ENCODE measurements at regions not wholly inside any gene's neighbourhood (a gene's known extent, or its start where the extent isn't known, plus 50 kb on each side); places are given as distances from the start of the nearest gene placed in this dataset.

DNA sequence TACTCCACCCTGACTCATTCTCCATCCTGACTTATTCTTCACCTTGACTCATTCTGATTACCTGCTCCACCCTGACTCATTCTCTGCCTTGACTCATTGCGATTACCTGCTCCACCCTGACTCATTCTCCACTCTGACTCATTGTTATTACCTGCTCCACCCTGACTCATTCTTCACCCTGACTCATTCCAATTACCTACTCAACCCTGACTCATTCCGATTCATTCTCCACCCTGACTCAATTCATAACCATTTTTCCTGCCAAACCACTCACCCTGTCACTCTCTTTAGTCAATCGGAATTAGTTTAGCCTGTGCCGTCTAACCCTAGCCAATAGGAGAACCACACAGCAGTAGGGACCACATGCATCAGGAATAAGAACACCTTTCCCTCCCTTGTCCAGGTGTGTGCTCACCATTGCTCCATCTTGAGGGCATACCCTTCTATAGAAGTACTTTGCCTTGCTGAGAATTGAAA, 1227.4 kb upstream of the PCDH20 start:
- Histone ChIP-seq H3K36me3 (ENCODE audit: control insufficient read depth in 2 of 2, insufficient read depth in 2 of 2, low read length in 1 of 2) (no peaks in the 10 kb centered on the region), H3K4me3 (no peak overlapping the region), H2AFZ (ENCODE audit: control insufficient read depth, low read depth, low read length) (no peak overlapping the region), H3K27me3 (replicated peaks in 1 of 2; ENCODE audit: control insufficient read depth in 2 of 2, insufficient read depth in 2 of 2, low read length in 1 of 2) (no peaks in the 10 kb centered on the region), H3K9ac (ENCODE audit: control insufficient read depth, insufficient read depth, low read length) (no peak overlapping the region), H4K20me1 (ENCODE audit: control insufficient read depth, insufficient read depth) (no peaks in the 10 kb centered on the region), H3K79me2 (ENCODE audit: control insufficient read depth, insufficient read depth, low read length) (no peaks in the 10 kb centered on the region), H3K4me2 (ENCODE audit: control insufficient read depth, insufficient read depth) (peak overlapping the region; percentile 25; the same call in 1 of the 2 replicates), H3K4me1 (ENCODE audit: control insufficient read depth, insufficient read depth, low read length) (peaks cover 8% of the 10 kb centered on the region), H3K27ac (ENCODE audit: control insufficient read depth, insufficient read depth) (no peak overlapping the region), H3K9me3 (replicated peaks; ENCODE audit: control insufficient read depth, insufficient read depth, low read length) (0 out of 3 replicates have a peak, but pooled peaks cover 2% of the 10 kb centered on the region)
- ChIA-PET RAD21 (ENCODE audit: unreplicated experiment) (no interaction called here), POLR2A (no interaction called here), SMC1A (ENCODE audit: uncharacterized antibody, unreplicated experiment) (no interaction called here), CTCF (interaction anchor here (1.3 kb wide), 1 partner anchor 16 kb away, joined by 4 read pairs; no protein-coding TSS in a partner anchor)
- intact Hi-C loops (cut with micrococcal nuclease; ENCODE audit: unreplicated experiment) = no loop called here
- DNase-seq (ENCODE audit: low read depth, low spot score) = peak; percentile 24
- BruUV-seq (replicated peaks) = no TSS peak
- no peak for FAIRE-seq
- WGBS (ENCODE audit: insufficient coverage, insufficient replicate concordance, low lambda C conversion rate, missing lambda C conversion rate) = 30% methylated on average over 4 of the region's 4 CpGs
- in situ Hi-C loops (cut with MboI) = no loop called here
- peak; percentile 81 for ATAC-seq
- TF ChIP-seq RUNX3 (IDR thresholded peaks at IDR 0.05; ENCODE audit: low read length) (peak; percentile 74), FOXM1 (IDR thresholded peaks at IDR 0.05; ENCODE audit: low read depth, low read length) (peak; percentile 80; the same call in 1 of the 2 replicates), TARDBP (IDR thresholded peaks at IDR 0.05; ENCODE audit: borderline replicate concordance) (no peak), CBX3 (IDR thresholded peaks at IDR 0.05; ENCODE audit: borderline replicate concordance, low read depth) (no peak), ZBED1 (IDR thresholded peaks at IDR 0.05; ENCODE audit: borderline replicate concordance) (peak; percentile 32; the same call in 1 of the 2 replicates), JUND (IDR thresholded peaks at IDR 0.05; ENCODE audit: low read depth, low read length) (no peak), TAF1 (IDR thresholded peaks at IDR 0.05; ENCODE audit: borderline replicate concordance, low read depth, low read length) (no peak), ETV6 (conservative IDR thresholded peaks at IDR 0.05 in 1 of 2, IDR thresholded peaks at IDR 0.05 in 1 of 2; ENCODE audit: borderline replicate concordance in 1 of 2, low read depth in 1 of 2) (no peak), GATAD2B (conservative IDR thresholded peaks at IDR 0.05; ENCODE audit: low read depth) (no peak), EP300 (IDR thresholded peaks at IDR 0.05; ENCODE audit: borderline replicate concordance in 1 of 2, control insufficient read depth in 1 of 2, low read depth in 2 of 2, low read length in 2 of 2) (peak in 1 of 2 experiments; percentile 38; a peak in 2 of 4 replicates), PAX8 (IDR thresholded peaks at IDR 0.05) (no peak), ZNF217 (IDR thresholded peaks at IDR 0.05) (no peak), TCF7 (IDR thresholded peaks at IDR 0.05; ENCODE audit: borderline replicate concordance) (no peak), ZZZ3 (IDR thresholded peaks at IDR 0.05; ENCODE audit: control insufficient read depth, insufficient read length, low read depth) (no peak), MXI1 (IDR thresholded peaks at IDR 0.05; ENCODE audit: low read depth, low read length) (no peak), KDM1A (IDR thresholded peaks at IDR 0.05; ENCODE audit: borderline replicate concordance) (no peak), NR2C2 (IDR thresholded peaks at IDR 0.05; ENCODE audit: borderline replicate concordance, control insufficient read depth, insufficient read length, low read depth) (no peak), SUZ12 (IDR thresholded peaks at IDR 0.05; ENCODE audit: unreplicated experiment) (no peak), SMAD5 (IDR thresholded peaks at IDR 0.05; ENCODE audit: low read depth) (no peak), ZSCAN29 (IDR thresholded peaks at IDR 0.05) (no peak)
- TF ChIP-seq, protein P1, sequence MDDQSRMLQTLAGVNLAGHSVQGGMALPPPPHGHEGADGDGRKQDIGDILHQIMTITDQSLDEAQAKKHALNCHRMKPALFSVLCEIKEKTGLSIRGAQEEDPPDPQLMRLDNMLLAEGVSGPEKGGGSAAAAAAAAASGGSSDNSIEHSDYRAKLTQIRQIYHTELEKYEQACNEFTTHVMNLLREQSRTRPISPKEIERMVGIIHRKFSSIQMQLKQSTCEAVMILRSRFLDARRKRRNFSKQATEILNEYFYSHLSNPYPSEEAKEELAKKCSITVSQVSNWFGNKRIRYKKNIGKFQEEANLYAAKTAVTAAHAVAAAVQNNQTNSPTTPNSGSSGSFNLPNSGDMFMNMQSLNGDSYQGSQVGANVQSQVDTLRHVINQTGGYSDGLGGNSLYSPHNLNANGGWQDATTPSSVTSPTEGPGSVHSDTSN (IDR thresholded peaks at IDR 0.05; ENCODE audit: insufficient replicate concordance, low read depth, low read length) = peak; percentile 37
- TF ChIP-seq, protein P2, sequence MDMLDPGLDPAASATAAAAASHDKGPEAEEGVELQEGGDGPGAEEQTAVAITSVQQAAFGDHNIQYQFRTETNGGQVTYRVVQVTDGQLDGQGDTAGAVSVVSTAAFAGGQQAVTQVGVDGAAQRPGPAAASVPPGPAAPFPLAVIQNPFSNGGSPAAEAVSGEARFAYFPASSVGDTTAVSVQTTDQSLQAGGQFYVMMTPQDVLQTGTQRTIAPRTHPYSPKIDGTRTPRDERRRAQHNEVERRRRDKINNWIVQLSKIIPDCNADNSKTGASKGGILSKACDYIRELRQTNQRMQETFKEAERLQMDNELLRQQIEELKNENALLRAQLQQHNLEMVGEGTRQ (IDR thresholded peaks at IDR 0.05; ENCODE audit: borderline replicate concordance, low read depth, low read length) = no peak
- TF ChIP-seq, protein P3, sequence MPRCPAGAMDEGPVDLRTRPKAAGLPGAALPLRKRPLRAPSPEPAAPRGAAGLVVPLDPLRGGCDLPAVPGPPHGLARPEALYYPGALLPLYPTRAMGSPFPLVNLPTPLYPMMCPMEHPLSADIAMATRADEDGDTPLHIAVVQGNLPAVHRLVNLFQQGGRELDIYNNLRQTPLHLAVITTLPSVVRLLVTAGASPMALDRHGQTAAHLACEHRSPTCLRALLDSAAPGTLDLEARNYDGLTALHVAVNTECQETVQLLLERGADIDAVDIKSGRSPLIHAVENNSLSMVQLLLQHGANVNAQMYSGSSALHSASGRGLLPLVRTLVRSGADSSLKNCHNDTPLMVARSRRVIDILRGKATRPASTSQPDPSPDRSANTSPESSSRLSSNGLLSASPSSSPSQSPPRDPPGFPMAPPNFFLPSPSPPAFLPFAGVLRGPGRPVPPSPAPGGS (IDR thresholded peaks at IDR 0.05; ENCODE audit: borderline replicate concordance, insufficient read depth, low read depth, low read length, poor library complexity, severe bottlenecking) = peak; percentile 92
